ENCODE measurements at regions not wholly inside any gene's neighbourhood (a gene's known extent, or its start where the extent isn't known, plus 50 kb on each side); places are given as distances from the start of the nearest gene placed in this dataset.
A peak's percentile ranks its signal among the peaks of the same experiment; 100 is the strongest.

DNA sequence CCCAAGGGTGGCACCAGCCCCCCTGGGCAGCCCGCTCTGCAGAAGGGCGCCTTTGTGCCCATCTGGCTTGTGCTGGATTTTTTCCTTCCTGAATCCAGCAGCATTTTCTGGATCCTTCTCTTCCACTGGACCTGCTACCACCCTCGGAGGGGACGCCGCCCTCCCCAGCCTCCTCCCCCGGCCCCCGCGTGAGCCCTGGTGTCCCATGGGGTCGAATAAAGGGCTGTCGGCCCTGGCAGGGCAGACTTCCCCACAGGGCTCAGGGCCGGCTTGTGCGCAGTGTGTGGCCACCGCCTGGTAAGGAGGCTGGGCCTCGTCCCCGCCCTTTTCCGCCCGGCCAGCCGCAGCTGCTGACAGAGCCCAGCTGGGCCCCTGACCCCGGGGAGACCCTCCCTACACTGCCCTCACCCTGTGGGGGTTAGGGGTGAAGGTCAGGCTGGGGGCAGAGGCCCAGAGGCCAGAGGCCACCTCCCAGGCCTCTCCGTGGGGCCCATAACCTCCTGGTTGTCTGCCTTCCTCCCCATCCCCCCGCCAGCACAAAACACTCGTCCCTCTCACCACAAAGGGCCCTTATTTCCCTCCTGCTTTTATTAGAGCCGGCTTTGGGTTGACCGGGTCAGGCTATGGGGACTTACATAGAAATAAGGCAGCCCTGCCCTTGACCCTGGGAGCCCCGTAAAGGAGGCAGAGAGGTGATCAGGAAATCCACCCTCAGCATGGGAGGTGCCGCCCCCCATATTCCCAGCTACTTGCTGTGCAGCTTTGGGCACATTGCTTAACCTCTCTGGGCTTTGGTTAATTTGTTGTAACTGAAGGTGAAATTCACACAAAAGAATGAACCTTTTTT is 179.3 kb upstream of the CIBAR2 start (continued):
- TF ChIP-seq, protein P1, sequence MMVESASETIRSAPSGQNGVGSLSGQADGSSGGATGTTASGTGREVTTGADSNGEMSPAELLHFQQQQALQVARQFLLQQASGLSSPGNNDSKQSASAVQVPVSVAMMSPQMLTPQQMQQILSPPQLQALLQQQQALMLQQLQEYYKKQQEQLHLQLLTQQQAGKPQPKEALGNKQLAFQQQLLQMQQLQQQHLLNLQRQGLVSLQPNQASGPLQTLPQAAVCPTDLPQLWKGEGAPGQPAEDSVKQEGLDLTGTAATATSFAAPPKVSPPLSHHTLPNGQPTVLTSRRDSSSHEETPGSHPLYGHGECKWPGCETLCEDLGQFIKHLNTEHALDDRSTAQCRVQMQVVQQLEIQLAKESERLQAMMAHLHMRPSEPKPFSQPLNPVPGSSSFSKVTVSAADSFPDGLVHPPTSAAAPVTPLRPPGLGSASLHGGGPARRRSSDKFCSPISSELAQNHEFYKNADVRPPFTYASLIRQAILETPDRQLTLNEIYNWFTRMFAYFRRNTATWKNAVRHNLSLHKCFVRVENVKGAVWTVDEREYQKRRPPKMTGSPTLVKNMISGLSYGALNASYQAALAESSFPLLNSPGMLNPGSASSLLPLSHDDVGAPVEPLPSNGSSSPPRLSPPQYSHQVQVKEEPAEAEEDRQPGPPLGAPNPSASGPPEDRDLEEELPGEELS (CRISPR knock-in tag; IDR thresholded peaks at IDR 0.05) = peak; percentile 98
- TF ChIP-seq ARID2 (CRISPR knock-in tag; IDR thresholded peaks at IDR 0.05; ENCODE audit: borderline replicate concordance) (peak; percentile 76; the same call in 1 of the 2 replicates), ZNF432 (CRISPR knock-in tag; IDR thresholded peaks at IDR 0.05; ENCODE audit: borderline replicate concordance) (no peak), CCAR2 (optimal IDR thresholded peaks at IDR 0.05; ENCODE audit: low read depth, low read length) (peak; percentile 96), CEBPB (IDR thresholded peaks at IDR 0.05; ENCODE audit: borderline replicate concordance, low read depth, low read length) (no peak), NR2F1 (CRISPR knock-in tag; IDR thresholded peaks at IDR 0.05) (peak; percentile 100), GFI1 (CRISPR knock-in tag; IDR thresholded peaks at IDR 0.05; ENCODE audit: borderline replicate concordance) (peak; percentile 97), RNF2 (conservative IDR thresholded peaks at IDR 0.05; ENCODE audit: low read depth) (peak; percentile 69; the same call in 1 of the 2 replicates), PRMT3 (CRISPR knock-in tag; IDR thresholded peaks at IDR 0.05; ENCODE audit: borderline replicate concordance, low read depth) (peak; percentile 57; the same call in 1 of the 2 replicates), ATF1 (CRISPR knock-in tag; IDR thresholded peaks at IDR 0.05) (no peak), SMC3 (IDR thresholded peaks at IDR 0.05; ENCODE audit: low read length) (no peak), ZNF350 (CRISPR knock-in tag; IDR thresholded peaks at IDR 0.05; ENCODE audit: borderline replicate concordance, low read depth) (peak; percentile 99), TBX2 (CRISPR knock-in tag; IDR thresholded peaks at IDR 0.05; ENCODE audit: borderline replicate concordance) (peak; percentile 100), SPEN (CRISPR knock-in tag; IDR thresholded peaks at IDR 0.05; ENCODE audit: low read depth) (peak; percentile 99)
- TF ChIP-seq, protein P2, sequence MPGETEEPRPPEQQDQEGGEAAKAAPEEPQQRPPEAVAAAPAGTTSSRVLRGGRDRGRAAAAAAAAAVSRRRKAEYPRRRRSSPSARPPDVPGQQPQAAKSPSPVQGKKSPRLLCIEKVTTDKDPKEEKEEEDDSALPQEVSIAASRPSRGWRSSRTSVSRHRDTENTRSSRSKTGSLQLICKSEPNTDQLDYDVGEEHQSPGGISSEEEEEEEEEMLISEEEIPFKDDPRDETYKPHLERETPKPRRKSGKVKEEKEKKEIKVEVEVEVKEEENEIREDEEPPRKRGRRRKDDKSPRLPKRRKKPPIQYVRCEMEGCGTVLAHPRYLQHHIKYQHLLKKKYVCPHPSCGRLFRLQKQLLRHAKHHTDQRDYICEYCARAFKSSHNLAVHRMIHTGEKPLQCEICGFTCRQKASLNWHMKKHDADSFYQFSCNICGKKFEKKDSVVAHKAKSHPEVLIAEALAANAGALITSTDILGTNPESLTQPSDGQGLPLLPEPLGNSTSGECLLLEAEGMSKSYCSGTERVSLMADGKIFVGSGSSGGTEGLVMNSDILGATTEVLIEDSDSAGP (CRISPR knock-in tag; IDR thresholded peaks at IDR 0.05; ENCODE audit: borderline replicate concordance) = peak; percentile 96
- TF ChIP-seq, protein P3, sequence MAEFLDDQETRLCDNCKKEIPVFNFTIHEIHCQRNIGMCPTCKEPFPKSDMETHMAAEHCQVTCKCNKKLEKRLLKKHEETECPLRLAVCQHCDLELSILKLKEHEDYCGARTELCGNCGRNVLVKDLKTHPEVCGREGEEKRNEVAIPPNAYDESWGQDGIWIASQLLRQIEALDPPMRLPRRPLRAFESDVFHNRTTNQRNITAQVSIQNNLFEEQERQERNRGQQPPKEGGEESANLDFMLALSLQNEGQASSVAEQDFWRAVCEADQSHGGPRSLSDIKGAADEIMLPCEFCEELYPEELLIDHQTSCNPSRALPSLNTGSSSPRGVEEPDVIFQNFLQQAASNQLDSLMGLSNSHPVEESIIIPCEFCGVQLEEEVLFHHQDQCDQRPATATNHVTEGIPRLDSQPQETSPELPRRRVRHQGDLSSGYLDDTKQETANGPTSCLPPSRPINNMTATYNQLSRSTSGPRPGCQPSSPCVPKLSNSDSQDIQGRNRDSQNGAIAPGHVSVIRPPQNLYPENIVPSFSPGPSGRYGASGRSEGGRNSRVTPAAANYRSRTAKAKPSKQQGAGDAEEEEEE (CRISPR knock-in tag; IDR thresholded peaks at IDR 0.05; ENCODE audit: borderline replicate concordance) = peak; percentile 94
- TF ChIP-seq, protein P4, sequence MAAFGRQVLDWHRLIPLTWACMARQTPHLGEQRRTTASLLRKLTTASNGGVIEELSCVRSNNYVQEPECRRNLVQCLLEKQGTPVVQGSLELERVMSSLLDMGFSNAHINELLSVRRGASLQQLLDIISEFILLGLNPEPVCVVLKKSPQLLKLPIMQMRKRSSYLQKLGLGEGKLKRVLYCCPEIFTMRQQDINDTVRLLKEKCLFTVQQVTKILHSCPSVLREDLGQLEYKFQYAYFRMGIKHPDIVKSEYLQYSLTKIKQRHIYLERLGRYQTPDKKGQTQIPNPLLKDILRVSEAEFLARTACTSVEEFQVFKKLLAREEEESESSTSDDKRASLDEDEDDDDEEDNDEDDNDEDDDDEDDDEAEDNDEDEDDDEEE (CRISPR knock-in tag; IDR thresholded peaks at IDR 0.05) = peak; percentile 75; the same call in 1 of the 2 replicates
- TF ChIP-seq, protein P5, sequence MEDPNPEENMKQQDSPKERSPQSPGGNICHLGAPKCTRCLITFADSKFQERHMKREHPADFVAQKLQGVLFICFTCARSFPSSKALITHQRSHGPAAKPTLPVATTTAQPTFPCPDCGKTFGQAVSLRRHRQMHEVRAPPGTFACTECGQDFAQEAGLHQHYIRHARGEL (CRISPR knock-in tag; IDR thresholded peaks at IDR 0.05) = peak; percentile 80; the same call in 1 of the 2 replicates
- TF ChIP-seq, protein P6, sequence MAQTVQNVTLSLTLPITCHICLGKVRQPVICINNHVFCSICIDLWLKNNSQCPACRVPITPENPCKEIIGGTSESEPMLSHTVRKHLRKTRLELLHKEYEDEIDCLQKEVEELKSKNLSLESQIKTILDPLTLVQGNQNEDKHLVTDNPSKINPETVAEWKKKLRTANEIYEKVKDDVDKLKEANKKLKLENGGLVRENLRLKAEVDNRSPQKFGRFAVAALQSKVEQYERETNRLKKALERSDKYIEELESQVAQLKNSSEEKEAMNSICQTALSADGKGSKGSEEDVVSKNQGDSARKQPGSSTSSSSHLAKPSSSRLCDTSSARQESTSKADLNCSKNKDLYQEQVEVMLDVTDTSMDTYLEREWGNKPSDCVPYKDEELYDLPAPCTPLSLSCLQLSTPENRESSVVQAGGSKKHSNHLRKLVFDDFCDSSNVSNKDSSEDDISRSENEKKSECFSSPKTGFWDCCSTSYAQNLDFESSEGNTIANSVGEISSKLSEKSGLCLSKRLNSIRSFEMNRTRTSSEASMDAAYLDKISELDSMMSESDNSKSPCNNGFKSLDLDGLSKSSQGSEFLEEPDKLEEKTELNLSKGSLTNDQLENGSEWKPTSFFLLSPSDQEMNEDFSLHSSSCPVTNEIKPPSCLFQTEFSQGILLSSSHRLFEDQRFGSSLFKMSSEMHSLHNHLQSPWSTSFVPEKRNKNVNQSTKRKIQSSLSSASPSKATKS (CRISPR knock-in tag; IDR thresholded peaks at IDR 0.05) = peak; percentile 99
